Large intestine (tissue), 3 donors: ENCODE measurements at regions not wholly inside any gene's neighbourhood (a gene's known extent, or its start where the extent isn't known, plus 50 kb on each side); places are given as distances from the start of the nearest gene placed in this dataset.

ENCODE experiments used
- DNase-seq, 2 donors: peaks; one replicate each; pipeline versions ENCODE4 v3.0.0 to v3.0.0-alpha.2; 2013
- H3K27ac ChIP-seq: one replicate; pipeline ENCODE4 v1.5.1; 2013; ENCODE audit warnings: low read length
- H3K27me3 ChIP-seq: 2 replicates; pipeline ENCODE4 v1.6.1; 2013; ENCODE audit warnings: low read length; ENCODE audit not compliant: control insufficient read depth, insufficient read depth
- H3K36me3 ChIP-seq: 2 replicates; pipeline ENCODE4 v1.6.1; 2013; ENCODE audit warnings: low read length; ENCODE audit not compliant: control insufficient read depth, insufficient read depth
- H3K4me1 ChIP-seq: one replicate; pipeline ENCODE4 v1.6.1; 2013; ENCODE audit warnings: low read length; ENCODE audit not compliant: control insufficient read depth, insufficient read depth
- H3K4me3 ChIP-seq: one replicate; pipeline ENCODE4 v1.5.1; 2013; ENCODE audit warnings: low read length
- H3K9me3 ChIP-seq: one replicate; pipeline ENCODE4 v1.6.1; 2013; ENCODE audit warnings: mild to moderate bottlenecking, low read depth, low read length, moderate library complexity; ENCODE audit not compliant: control insufficient read depth
- WGBS: methylation state at CpG from one replicate; pipeline ENCODE4 v1.1.5; 2013; ENCODE audit warnings: low lambda C conversion rate; ENCODE audit not compliant: insufficient coverage; 5-methylcytosine and 5-hydroxymethylcytosine counted together

DNA sequence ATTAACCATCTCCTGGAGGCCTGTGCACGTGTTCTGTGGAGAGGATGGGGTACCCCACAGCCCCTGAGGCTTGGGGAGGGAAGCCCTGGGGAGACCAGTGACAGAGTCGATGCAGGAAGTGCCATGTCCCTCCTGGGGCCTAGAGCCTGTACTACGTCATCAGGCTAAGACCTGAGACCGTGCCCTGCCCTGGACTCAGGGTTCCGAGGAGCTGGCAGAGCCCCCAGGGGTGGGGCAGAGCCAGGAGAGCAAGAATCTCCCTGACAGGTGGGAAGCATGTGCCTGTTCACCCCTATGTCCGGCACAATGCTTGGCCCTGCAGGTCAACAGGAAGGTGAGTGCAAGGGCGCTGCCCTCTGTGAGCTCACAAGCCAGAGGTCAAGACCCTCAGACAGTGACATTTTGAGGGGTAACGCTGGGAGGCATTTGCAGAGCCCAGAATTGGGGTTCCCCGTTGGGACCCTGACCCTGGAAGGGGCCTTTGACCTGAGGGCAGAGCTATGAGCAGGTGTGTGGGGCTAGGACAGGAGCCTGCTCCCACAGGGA, 781.6 kb downstream of the BRD1 start:
- no peaks in the 10 kb centered on the region for H3K9me3 ChIP-seq
- no peak overlapping the region for H3K4me3 ChIP-seq
- no peaks in the 10 kb centered on the region for H3K4me1 ChIP-seq
- H3K36me3 ChIP-seq, result no peaks in the 10 kb centered on the region
- no peaks in the 10 kb centered on the region for H3K27me3 ChIP-seq
- no peak for DNase-seq
- WGBS, result no CpG with 5 or more reads among the region's 9 CpGs
- no peak overlapping the region for H3K27ac ChIP-seq

GRCh38 chr22:49045276-49045675, 782.4 kb downstream of the BRD1 start:
- Histone ChIP-seq H3K9me3 (no peaks in the 10 kb centered on the region), H3K4me3 (no peak overlapping the region), H3K4me1 (no peaks in the 10 kb centered on the region), H3K27ac (no peak overlapping the region), H3K36me3 (no peaks in the 10 kb centered on the region), H3K27me3 (no peaks in the 10 kb centered on the region)
- 80% methylated on average over 1 of the region's 12 CpGs for WGBS
- no peak for DNase-seq

- DNase-seq, result no peak
- Histone ChIP-seq H3K4me3 (no peak overlapping the region), H3K9me3 (no peaks in the 10 kb centered on the region), H3K27me3 (no peaks in the 10 kb centered on the region), H3K27ac (no peak overlapping the region), H3K36me3 (no peaks in the 10 kb centered on the region), H3K4me1 (no peaks in the 10 kb centered on the region)
- no CpG with 5 or more reads among the region's 12 CpGs for WGBS
Measured at GRCh38 chr22:49044776-49045175, 782.9 kb downstream of the BRD1 start.

DNA sequence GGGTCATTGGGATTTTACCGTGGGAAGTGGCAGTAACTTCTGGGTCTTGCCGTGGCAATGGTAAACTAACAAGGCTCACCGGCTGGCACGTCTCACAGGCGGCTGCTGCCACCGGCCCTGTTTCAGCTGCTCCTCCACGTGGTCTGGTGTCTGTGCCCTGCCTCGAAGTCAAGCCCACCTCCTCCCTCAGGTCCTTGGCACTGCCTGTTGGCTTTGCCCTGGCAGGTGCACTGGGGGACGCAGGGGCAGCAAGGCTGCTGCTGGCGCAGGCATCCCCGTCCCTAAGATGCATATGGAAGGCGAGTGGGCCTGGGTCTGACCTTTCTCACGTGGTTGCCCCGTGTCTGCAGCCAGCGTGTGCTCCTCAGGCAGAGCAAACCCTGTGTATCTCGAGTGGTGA, 783.6 kb downstream of the BRD1 start:
- H3K36me3 ChIP-seq, result no peaks in the 10 kb centered on the region
- no CpG with 5 or more reads among the region's 16 CpGs for WGBS
- DNase-seq, result no peak
- no peaks in the 10 kb centered on the region for H3K27me3 ChIP-seq
- no peak overlapping the region for H3K4me3 ChIP-seq
- H3K27ac ChIP-seq, result no peak overlapping the region
- no peaks in the 10 kb centered on the region for H3K4me1 ChIP-seq
- H3K9me3 ChIP-seq, result no peaks in the 10 kb centered on the region

DNA sequence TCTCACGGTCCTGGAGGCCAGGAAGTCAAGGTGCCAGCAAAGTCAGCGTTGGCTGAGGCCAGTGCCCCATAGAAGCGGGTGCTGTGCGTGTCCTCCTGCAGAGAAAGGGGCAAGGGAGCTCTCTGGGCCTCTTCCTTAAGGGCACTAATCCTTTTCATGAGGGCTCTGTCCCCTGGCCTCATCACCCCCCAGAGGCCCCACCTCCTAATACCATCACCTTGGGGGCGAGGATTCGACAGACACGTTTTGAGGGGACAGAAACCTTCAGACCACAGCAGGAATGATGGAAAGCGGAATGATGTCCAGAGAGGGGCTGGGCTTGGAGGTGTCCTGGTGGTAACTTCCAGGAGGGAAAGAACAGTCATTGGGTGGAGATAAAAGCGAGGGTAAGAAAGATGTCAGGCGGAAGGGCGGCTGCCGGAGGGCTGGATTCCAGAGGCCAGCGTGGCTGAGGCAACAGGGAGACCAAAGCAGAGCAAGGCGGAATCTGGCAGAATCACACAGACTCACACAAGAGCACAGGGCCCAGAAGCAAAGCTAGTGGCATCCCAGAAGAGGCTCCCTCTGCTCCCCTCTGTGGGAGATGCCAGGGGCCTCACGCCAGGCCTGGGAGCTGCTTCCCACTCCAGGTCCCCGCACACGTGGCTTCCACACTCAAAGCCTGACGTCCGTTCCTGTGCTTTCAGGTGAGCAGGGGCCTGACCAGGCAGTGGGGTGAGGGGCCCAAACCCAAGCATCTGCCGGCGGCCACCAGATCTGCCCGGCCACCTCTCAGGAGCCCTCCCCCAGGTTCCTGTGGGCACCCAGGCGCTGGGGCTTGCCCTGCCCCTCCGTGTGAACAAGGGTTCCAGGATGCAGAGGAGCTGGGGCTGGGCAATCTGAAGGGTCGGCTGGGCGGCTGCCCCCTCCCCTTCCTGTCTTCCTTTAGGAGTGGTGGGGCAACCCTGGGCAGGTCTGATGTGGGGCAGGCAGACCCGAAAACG, 784.5 kb downstream of the BRD1 start:
- no peak for DNase-seq
- Histone ChIP-seq H3K36me3 (no peaks in the 10 kb centered on the region), H3K9me3 (no peaks in the 10 kb centered on the region), H3K27ac (no peak overlapping the region), H3K4me3 (no peak overlapping the region), H3K4me1 (no peaks in the 10 kb centered on the region), H3K27me3 (no peaks in the 10 kb centered on the region)
- 40% methylated on average over 2 of the region's 28 CpGs for whole genome bisulfite sequencing

- WGBS, result no CpG with 5 or more reads among the region's 6 CpGs
- no peak overlapping the region for H3K4me3 ChIP-seq
- no peak overlapping the region for H3K27ac ChIP-seq
- H3K36me3 ChIP-seq, result no peaks in the 10 kb centered on the region
- DNase-seq, result no peak
- no peaks in the 10 kb centered on the region for H3K27me3 ChIP-seq
- H3K4me1 ChIP-seq, result no peaks in the 10 kb centered on the region
- no peaks in the 10 kb centered on the region for H3K9me3 ChIP-seq
Measured at GRCh38 chr22:49042066-49042465, 785.6 kb downstream of the BRD1 start.

- Histone ChIP-seq H3K4me1 (no peaks in the 10 kb centered on the region), H3K4me3 (no peak overlapping the region), H3K27me3 (no peaks in the 10 kb centered on the region), H3K9me3 (no peaks in the 10 kb centered on the region), H3K36me3 (no peaks in the 10 kb centered on the region), H3K27ac (no peak overlapping the region)
- WGBS, result no CpG with 5 or more reads among the region's 20 CpGs
- no peak for DNase-seq
Measured at GRCh38 chr22:49040754-49041467, 786.8 kb downstream of the BRD1 start.

- H3K9me3 ChIP-seq, result no peaks in the 10 kb centered on the region
- H3K27me3 ChIP-seq, result no peaks in the 10 kb centered on the region
- H3K27ac ChIP-seq, result no peak overlapping the region
- H3K4me1 ChIP-seq, result no peaks in the 10 kb centered on the region
- H3K4me3 ChIP-seq, result no peak overlapping the region
- H3K36me3 ChIP-seq, result no peaks in the 10 kb centered on the region
- DNase-seq, result no peak
- no CpG with 5 or more reads among the region's 8 CpGs for WGBS
Measured at GRCh38 chr22:49040111-49040510, 787.6 kb downstream of the BRD1 start.

DNA sequence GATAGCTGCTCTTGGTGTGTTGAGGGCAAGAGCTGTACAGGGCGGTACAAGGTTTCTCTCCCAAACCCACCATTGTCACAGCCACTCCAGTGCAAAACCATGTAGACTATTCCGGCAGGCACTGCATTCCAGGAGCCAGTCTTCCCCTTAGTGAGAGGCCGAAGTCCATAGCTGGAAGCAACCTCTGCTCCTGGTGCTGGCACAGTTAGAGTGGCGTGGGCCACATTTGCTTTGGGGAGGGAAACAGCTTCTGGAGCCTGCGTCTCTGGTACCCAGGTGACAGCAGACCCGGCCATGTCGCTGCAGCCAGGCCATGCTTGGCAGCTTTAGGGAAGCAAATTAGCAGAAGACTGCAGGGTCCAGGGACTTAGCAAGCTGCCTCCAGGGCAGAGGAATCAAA, 788.0 kb downstream of the BRD1 start:
- no peaks in the 10 kb centered on the region for H3K9me3 ChIP-seq
- no peak overlapping the region for H3K4me3 ChIP-seq
- WGBS, result no CpG with 5 or more reads among the region's 7 CpGs
- no peaks in the 10 kb centered on the region for H3K36me3 ChIP-seq
- no peak overlapping the region for H3K27ac ChIP-seq
- DNase-seq, result no peak
- no peaks in the 10 kb centered on the region for H3K27me3 ChIP-seq
- no peaks in the 10 kb centered on the region for H3K4me1 ChIP-seq

GRCh38 chr22:49037701-49038245, 789.9 kb downstream of the BRD1 start:
- Histone ChIP-seq H3K36me3 (no peaks in the 10 kb centered on the region), H3K27ac (no peak overlapping the region), H3K9me3 (no peaks in the 10 kb centered on the region), H3K4me3 (no peak overlapping the region), H3K27me3 (no peaks in the 10 kb centered on the region), H3K4me1 (no peaks in the 10 kb centered on the region)
- DNase-seq, result no peak
- no CpG with 5 or more reads among the region's 14 CpGs for WGBS
